ENCODE measurements at regions not wholly inside any gene's neighbourhood (a gene's known extent, or its start where the extent isn't known, plus 50 kb on each side); places are given as distances from the start of the nearest gene placed in this dataset.

- TF ChIP-seq CTCF (conservative IDR thresholded peaks at IDR 0.05; ENCODE audit: low read depth, low read length) (no peak), POLR2A (IDR thresholded peaks at IDR 0.05; ENCODE audit: low read depth, low read length) (no peak), BHLHE40 (IDR thresholded peaks at IDR 0.05; ENCODE audit: low read depth, low read length) (no peak), CHD1 (IDR thresholded peaks at IDR 0.05; ENCODE audit: low read depth, low read length) (no peak), CEBPB (IDR thresholded peaks at IDR 0.05; ENCODE audit: low read depth, low read length) (no peak), RAD21 (IDR thresholded peaks at IDR 0.05; ENCODE audit: low read length) (no peak), USF2 (IDR thresholded peaks at IDR 0.05; ENCODE audit: low read depth, low read length) (no peak), RFX5 (IDR thresholded peaks at IDR 0.05; ENCODE audit: low read depth, low read length) (no peak), MAFK (IDR thresholded peaks at IDR 0.05; ENCODE audit: low read depth, low read length) (peak; percentile 85), MAZ (IDR thresholded peaks at IDR 0.05; ENCODE audit: borderline replicate concordance, low read depth, low read length) (no peak), SMC3 (IDR thresholded peaks at IDR 0.05; ENCODE audit: low read depth, low read length) (no peak), FOS (IDR thresholded peaks at IDR 0.05; ENCODE audit: low read depth, low read length) (no peak), ELK1 (IDR thresholded peaks at IDR 0.05; ENCODE audit: borderline replicate concordance, low read depth, low read length) (no peak)
Measured at GRCh38 chr16:73274140-73274539, 226.2 kb upstream of the ZFHX3 start.
